ENCODE measurements at regions not wholly inside any gene's neighbourhood (a gene's known extent, or its start where the extent isn't known, plus 50 kb on each side); places are given as distances from the start of the nearest gene placed in this dataset.

GRCh38 chrX:129026202-129026601, 497.1 kb downstream of the SMARCA1 start:
- Histone ChIP-seq H2AFZ (ENCODE audit: low read depth, low read length, severe bottlenecking) (no peak overlapping the region), H3K4me2 (ENCODE audit: low read depth, low read length, poor library complexity, severe bottlenecking) (no peak overlapping the region), H3K27me3 (ENCODE audit: low read length) (no peaks in the 10 kb centered on the region), H3F3A (ENCODE audit: insufficient read depth) (no peaks in the 10 kb centered on the region), H3K79me2 (ENCODE audit: insufficient read depth, low read length) (no peaks in the 10 kb centered on the region), H3K27ac (ENCODE audit: low read depth, low read length) (no peak overlapping the region), H3K9ac (ENCODE audit: low read length) (no peak overlapping the region), H3K9me3 (ENCODE audit: insufficient read depth, low read length) (no peaks in the 10 kb centered on the region), H3K4me3 (ENCODE audit: insufficient read depth, low read length, poor library complexity, severe bottlenecking) (no peak overlapping the region), H3K36me3 (ENCODE audit: low read length) (no peaks in the 10 kb centered on the region), H4K20me1 (ENCODE audit: low read depth, low read length) (no peaks in the 10 kb centered on the region), H3K9me2 (replicated peaks; ENCODE audit: insufficient read depth, low read length) (no peaks in the 10 kb centered on the region)
- no peak for TF ChIP-seq EZH2phosphoT487 (conservative IDR thresholded peaks at IDR 0.05; ENCODE audit: low read length)

GRCh38 chrX:129025376-129025775, 497.9 kb downstream of the SMARCA1 start:
- Histone ChIP-seq H3K36me3 (ENCODE audit: low read length) (no peaks in the 10 kb centered on the region), H3K27me3 (ENCODE audit: low read length) (no peaks in the 10 kb centered on the region), H3K4me2 (ENCODE audit: low read depth, low read length, poor library complexity, severe bottlenecking) (no peak overlapping the region), H3K27ac (ENCODE audit: low read depth, low read length) (no peak overlapping the region), H3K79me2 (ENCODE audit: insufficient read depth, low read length) (no peaks in the 10 kb centered on the region), H3K4me3 (ENCODE audit: insufficient read depth, low read length, poor library complexity, severe bottlenecking) (no peak overlapping the region), H2AFZ (ENCODE audit: low read depth, low read length, severe bottlenecking) (no peak overlapping the region), H3K9ac (ENCODE audit: low read length) (no peak overlapping the region), H4K20me1 (ENCODE audit: low read depth, low read length) (no peaks in the 10 kb centered on the region), H3K9me2 (replicated peaks; ENCODE audit: insufficient read depth, low read length) (no peaks in the 10 kb centered on the region), H3F3A (ENCODE audit: insufficient read depth) (no peaks in the 10 kb centered on the region), H3K9me3 (ENCODE audit: insufficient read depth, low read length) (no peaks in the 10 kb centered on the region)
- TF ChIP-seq CTCF (IDR thresholded peaks at IDR 0.05; ENCODE audit: insufficient read depth, low read length, poor library complexity, severe bottlenecking) (no peak), EZH2phosphoT487 (conservative IDR thresholded peaks at IDR 0.05; ENCODE audit: low read length) (no peak)

GRCh38 chrX:129019412-129019811, 503.9 kb downstream of the SMARCA1 start:
- no peaks in the 10 kb centered on the region for H3K27me3 ChIP-seq (ENCODE audit: low read length)
- no peak overlapping the region for H2AFZ ChIP-seq (ENCODE audit: low read depth, low read length, severe bottlenecking)
- H3K9me3 ChIP-seq (ENCODE audit: insufficient read depth, low read length) = no peaks in the 10 kb centered on the region
- H3K4me3 ChIP-seq (ENCODE audit: insufficient read depth, low read length, poor library complexity, severe bottlenecking) = no peak overlapping the region
- H4K20me1 ChIP-seq (ENCODE audit: low read depth, low read length) = no peaks in the 10 kb centered on the region
- TF ChIP-seq CTCF (IDR thresholded peaks at IDR 0.05; ENCODE audit: insufficient read depth, low read length, poor library complexity, severe bottlenecking) = no peak
- TF ChIP-seq EZH2phosphoT487 (conservative IDR thresholded peaks at IDR 0.05; ENCODE audit: low read length) = no peak
- no peaks in the 10 kb centered on the region for H3K79me2 ChIP-seq (ENCODE audit: insufficient read depth, low read length)
- no peaks in the 10 kb centered on the region for H3F3A ChIP-seq (ENCODE audit: insufficient read depth)
- H3K9me2 ChIP-seq (replicated peaks; ENCODE audit: insufficient read depth, low read length) = no peaks in the 10 kb centered on the region
- no peak overlapping the region for H3K9ac ChIP-seq (ENCODE audit: low read length)
- no peaks in the 10 kb centered on the region for H3K36me3 ChIP-seq (ENCODE audit: low read length)
- H3K27ac ChIP-seq (ENCODE audit: low read depth, low read length) = no peak overlapping the region
- H3K4me2 ChIP-seq (ENCODE audit: low read depth, low read length, poor library complexity, severe bottlenecking) = no peak overlapping the region

- H3K4me3 ChIP-seq (ENCODE audit: insufficient read depth, low read length, poor library complexity, severe bottlenecking) = no peak overlapping the region
- H3K9ac ChIP-seq (ENCODE audit: low read length) = no peak overlapping the region
These were observed 507.9 kb downstream of the SMARCA1 start for GRCh38 chrX:129015381-129015780.

More at GRCh38 chrX:129015381-129015780, 507.9 kb downstream of the SMARCA1 start:
- TF ChIP-seq EZH2phosphoT487 (conservative IDR thresholded peaks at IDR 0.05; ENCODE audit: low read length) (no peak), CTCF (IDR thresholded peaks at IDR 0.05; ENCODE audit: insufficient read depth, low read length, poor library complexity, severe bottlenecking) (no peak)
- Histone ChIP-seq H3F3A (ENCODE audit: insufficient read depth) (no peaks in the 10 kb centered on the region), H3K36me3 (ENCODE audit: low read length) (no peaks in the 10 kb centered on the region), H4K20me1 (ENCODE audit: low read depth, low read length) (no peaks in the 10 kb centered on the region), H3K4me2 (ENCODE audit: low read depth, low read length, poor library complexity, severe bottlenecking) (no peak overlapping the region), H3K27me3 (ENCODE audit: low read length) (no peaks in the 10 kb centered on the region), H3K9me3 (ENCODE audit: insufficient read depth, low read length) (no peaks in the 10 kb centered on the region), H3K9me2 (replicated peaks; ENCODE audit: insufficient read depth, low read length) (no peaks in the 10 kb centered on the region), H3K27ac (ENCODE audit: low read depth, low read length) (no peak overlapping the region), H2AFZ (ENCODE audit: low read depth, low read length, severe bottlenecking) (no peak overlapping the region), H3K79me2 (ENCODE audit: insufficient read depth, low read length) (no peaks in the 10 kb centered on the region)

Data from SU-DHL-6 (cell line).